HG03469 (cell line): ENCODE measurements at regions not wholly inside any gene's neighbourhood (a gene's known extent, or its start where the extent isn't known, plus 50 kb on each side); places are given as distances from the start of the nearest gene placed in this dataset.
A peak's percentile ranks its signal among the peaks of the same experiment; 100 is the strongest.

Experiments used
- ATAC-seq: cut with Tn5 transposase; IDR thresholded peaks from one replicate; pipeline ENCODE4 v1.9.1; 2021; ENCODE audit warnings: mild to moderate bottlenecking, moderate library complexity, moderate number of reproducible peaks; ENCODE audit not compliant: unreplicated experiment

DNA sequence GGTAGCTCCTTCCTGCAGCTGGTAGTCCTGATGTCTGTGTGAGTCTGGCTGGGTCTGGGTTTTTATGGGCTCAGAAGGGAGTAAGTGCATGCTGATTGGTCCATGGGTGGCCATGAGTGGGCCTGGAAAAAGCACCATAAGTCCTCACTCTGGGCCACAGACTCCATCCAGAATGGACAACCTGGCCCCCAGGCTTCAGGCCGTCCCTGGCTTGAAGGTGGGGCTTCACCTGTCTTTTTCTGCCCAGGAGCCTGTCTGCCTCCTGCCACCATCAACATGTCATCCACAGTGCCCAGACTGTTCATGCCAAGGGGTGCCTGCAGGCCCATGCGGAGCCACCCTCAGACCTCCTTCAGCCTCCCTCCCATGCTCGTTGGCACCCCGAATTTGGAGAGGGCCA is 620.0 kb downstream of the RAPGEF2 start:
- ATAC-seq, result no peak

DNA sequence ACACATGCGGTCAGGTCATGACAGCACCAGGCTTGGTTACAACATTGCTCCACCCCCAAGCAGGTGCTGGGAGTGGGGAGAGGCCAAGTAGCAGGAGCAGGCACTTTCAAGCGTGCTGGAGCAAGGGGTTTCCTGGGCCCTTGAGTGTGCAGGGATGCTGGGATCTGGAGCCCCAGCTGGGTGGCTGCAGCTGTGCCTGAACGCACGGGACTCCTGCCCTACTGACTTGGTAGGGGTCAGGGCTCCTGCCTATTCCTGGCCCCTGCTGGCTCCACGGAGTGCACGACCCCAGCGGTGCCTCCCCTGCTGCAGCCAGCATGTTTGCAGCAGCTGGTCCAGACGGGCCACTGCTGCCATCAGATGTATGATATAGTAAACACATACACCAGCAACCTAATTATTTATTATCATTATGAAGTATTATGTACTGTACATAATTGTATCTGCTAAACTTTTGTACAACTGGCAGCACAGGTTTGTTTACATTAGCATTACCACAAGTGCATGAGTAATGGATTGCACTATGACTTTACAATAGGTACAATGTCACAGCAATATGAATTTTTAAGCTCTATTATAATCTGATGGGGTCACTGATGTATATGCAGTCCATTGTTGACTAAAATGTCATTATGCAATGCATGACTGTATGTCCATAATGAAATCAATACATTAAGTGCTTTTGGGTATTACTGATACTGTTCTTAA is 620.6 kb downstream of the RAPGEF2 start:
- ATAC-seq, result no peak

DNA sequence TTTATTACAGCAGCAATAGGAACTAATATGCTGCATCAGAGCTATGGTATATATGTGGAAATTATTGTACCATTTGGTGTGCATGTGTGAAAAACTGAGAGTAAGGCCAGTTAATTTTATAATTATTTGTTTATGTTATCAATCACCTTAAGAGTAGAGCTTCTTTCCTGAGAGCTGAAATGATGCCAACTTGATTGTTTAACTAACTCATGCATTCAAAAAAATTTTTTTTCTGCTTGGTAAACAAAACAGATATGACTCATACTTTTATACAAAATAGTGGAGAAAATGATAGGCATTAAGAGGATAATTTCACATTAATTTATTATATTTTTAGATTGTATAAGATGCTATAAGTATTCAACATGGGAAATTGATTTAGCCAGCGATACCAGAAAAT is 622.7 kb downstream of the RAPGEF2 start:
- no peak for ATAC-seq

DNA sequence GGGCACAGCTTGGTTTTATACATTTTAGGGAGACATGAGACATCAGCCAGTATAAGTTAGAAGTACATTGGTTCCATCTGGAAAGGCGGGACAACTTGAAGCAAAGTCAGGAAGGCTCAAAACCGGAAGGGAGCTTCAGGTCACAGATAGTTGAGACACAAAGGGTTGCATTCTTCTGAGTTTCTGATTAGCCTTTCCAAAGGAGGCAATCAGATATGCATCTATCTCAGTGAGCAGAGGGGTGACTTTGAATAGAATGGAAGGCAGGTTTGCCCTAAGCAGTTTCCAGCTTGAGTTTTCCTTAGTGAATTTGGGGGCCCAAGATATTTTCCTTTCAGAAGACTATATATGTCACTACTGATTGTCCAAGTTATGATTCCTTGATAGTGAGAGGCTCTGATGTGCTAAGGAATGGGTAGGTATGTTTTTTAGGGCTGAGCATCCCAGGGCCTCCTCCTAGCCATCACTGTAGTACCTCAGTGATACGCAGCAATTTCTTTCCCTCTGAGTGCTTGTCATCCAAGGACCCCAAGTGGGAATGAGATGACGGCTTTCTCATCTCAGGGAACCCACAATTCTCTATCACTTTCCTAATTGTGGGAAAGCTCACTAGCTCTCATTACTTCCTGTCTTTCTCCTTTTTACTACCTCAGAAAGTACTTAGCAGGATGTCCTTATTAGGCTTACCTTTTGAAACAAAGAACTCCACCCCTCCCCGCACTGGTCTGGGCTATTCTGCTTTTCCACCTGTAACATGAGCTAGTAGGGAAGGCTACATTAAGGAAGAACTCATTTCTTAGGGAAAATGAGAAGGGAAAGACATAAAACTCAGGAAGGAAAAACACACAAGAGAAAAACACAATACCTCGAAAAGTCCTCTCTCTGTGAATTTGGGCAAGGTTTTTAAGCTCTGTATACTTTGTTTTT is 632.7 kb downstream of the RAPGEF2 start:
- no peak for ATAC-seq

DNA sequence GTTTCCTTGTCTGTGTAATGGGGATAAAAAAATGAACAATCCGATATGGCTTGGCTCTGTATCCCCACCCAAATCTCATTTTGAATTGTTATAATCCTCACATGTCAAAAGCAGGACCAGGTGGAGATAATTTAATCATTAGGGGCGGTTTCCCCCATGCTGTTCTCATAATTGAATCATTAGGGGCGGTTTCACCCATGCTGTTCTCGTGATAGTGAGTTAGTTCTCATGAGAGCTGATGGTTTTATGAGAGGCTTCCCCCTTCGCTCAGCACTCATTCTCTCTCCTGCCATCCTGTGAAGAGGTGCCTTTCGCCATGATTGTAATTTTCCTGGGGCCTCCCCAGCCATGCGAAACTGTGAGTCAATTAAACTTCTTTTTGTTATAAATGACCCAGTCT is 633.5 kb downstream of the RAPGEF2 start:
- no peak for ATAC-seq

DNA sequence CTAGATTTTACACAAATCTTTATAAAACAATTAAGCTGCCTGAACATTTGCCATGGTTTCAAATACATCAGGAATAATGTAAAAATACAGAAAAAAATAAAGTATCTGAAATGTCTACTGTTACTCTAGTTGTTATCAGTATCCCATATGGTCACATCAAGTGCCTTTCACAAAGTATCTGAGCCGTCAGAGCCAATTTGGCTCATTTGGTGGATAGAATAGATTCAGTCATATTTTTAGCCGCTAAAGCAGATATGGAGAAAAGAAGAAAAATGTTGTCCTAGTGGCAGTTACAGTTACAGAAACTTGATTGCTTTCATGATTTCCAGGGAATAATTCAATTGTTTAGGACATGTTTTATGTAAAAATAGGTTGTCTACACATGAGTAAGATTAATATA is 641.1 kb downstream of the RAPGEF2 start:
- ATAC-seq, result no peak

DNA sequence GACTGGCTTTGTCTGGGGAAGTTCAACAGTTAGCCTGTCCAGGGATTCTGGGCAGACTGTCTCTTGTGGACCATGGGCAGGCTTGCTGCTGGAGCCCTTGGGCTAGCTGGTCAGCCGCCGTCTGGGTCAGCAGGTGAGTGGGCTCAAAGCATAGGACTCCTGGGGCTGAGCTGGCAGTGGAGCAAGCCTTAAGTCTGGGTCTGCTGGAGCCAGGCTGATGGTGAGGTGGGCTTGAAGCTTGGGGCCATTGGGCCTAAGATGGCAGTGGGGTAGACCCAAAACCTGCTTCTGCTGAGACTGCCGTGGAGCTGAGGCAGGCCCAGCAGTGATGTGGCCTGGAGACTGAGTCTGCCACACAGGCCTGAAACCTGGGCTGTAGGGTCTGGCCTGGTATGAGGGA is 645.1 kb downstream of the RAPGEF2 start:
- ATAC-seq, result no peak

DNA sequence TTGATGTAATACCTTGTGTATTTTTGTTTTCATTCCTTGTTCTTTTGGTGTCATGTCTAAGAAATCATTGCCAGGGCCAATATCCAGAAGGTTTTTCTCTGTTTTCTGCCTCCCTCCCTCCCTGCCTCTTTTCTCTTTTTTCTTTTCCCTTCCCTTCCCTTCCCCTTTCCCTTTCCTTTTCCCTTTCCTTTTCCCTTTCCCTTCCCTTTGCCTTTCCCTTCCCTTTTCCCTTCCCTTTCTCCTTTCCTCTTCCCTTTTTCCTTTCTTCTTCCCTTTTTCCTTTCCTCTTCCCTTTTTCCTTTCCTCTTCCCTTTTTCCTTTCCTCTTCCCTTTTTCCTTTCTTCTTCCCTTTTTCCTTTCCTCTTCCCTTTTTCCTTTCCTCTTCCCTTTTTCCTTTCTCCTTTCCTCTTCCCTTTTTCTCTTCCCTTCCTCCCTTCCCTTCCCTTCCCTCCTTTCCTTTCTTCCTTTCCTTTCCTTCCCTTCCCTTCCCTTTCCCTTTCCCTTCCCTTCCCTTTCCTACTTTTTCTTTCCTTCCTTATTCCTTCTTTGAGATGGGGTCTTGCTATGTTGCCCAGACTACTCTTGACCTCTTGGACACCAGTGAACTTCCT is 646.1 kb downstream of the RAPGEF2 start:
- ATAC-seq, result no peak

DNA sequence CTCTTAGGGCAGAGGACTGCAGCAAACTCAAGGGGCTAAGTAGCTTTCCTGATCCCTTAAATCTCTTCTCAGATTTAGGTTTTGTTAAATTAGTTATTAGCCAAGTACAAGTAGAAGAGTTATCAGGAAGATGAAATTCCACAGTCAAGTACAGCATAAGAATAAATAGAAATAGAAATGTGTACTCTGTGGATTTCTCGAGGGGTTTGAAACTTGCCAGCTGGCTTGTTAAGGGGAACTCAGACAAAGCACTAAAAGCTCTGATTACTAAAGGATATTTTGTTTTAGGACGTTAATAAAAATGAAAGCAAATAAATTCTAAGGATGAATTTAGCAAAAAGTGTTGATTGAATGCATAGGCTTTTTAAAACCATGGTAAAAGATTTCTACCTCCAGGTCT is 654.6 kb downstream of the RAPGEF2 start:
- ATAC-seq, result no peak

DNA sequence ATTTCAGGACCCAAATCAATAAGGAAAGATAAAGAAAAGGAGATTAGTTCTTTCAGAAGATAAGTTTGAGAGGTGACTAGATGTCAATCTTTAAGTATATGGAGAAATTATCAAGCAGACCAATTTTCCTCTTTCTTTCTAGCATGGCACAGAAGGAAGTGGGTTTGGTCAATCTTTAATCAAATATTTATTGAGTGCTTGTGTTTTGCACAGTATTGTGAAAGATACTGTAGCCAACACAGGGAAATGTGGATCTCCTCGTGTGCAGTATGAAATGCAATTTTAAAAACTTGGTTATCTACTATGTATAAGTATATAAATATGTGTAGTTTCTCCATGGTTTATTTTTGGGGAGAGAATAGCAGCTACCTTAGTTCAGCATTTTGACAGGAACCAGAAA is 655.2 kb downstream of the RAPGEF2 start:
- no peak for ATAC-seq

DNA sequence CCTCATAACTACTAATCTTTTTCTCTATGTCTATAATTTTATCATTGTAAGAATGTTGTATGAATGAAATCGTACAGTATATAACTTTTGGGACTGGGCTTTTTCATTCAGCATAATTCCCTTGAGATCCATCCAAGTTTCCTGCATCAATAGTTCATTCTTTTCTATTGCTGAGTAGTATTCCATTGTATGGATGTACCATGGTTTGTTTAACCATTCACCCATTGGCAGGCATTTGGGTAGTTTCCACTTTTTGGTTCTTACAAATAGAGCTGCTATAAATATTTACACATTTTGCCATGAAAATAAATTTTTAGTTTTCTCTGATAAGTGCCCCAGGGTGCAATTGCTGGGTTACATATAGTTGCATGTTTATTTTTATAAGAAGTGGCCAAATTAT is 659.8 kb downstream of the RAPGEF2 start:
- ATAC-seq, result no peak

DNA sequence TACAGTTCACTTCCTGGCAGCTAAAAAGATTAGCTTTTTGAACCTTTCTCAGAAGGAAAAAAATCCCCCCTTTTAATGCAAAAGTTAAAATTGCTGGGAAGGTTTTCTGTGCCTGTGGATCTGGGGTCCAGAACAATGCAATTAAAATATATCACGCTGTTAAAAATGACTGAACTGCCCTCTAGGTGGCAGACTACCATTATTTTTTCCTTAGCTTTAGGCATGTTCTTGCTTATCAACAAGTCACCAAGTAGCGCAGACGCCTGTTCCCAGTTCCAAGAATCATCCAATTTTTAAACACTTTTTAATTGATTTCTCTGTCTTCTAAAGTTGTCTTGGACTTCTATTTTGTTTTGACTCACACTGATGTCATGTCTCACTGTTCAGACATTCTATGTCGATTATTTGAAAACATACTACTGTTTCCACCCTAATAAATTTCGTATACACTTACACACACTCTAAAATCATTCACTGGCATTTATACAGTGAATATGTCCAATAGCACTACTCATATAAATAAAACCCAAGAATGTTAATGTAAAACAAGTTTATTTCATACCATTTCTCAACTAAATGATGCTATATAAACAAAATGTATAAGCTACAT is 661.6 kb downstream of the RAPGEF2 start:
- peak; percentile 68 for ATAC-seq

DNA sequence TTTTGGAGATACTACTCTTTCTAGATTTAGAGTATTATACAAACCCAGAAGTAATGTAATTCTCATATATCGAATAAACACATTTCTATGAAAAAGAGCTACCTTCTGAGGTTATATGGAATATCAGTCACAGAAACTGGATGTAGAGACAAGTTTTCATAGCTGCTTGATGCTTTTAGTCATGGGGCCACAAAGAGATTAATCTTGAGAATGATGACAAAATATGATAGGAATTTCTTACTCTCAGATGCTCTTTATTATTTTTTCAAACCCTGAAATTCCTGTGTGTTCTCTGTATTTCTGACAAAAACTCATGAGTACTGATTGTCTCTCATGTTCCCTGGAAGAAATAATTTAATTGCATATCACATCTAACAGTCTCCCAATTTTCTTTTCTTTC is 662.5 kb downstream of the RAPGEF2 start:
- ATAC-seq, result no peak

DNA sequence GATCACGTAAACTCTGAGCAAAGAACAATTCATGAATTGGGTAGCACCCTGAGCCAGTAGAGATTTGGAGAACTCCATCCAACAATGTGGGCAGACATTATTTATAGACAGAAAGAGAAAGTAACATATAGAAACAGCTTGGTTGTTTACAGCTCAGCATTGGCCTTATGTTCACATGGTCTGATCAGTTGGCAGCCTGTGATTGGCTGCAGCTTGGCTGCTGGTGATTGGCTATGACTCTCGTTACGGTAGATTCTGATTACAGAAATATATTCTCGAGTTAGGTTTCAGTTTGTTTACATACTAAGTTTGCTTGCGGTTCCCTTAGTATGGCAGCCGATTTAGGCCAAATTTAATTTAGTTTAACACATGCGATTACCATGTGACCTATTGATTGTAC is 663.4 kb downstream of the RAPGEF2 start:
- no peak for ATAC-seq

DNA sequence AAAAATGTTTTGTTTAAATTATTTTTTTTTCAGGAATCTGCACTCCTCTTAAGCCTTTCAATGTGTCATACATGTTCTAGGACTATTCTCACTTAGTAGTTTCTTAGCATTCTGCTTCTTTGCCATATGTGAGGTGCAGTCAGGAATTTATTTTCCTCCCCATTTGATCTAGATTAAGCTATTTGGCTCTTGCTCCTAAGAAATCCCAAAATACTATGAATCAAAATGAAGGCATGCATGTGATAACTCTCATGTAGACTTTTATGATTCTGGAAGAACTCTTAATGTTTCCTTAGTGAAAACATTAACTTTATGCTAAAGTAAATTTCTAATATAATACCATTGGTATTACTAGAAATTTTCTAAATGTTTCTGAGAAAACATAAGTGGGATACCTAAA is 664.5 kb downstream of the RAPGEF2 start:
- ATAC-seq, result no peak

DNA sequence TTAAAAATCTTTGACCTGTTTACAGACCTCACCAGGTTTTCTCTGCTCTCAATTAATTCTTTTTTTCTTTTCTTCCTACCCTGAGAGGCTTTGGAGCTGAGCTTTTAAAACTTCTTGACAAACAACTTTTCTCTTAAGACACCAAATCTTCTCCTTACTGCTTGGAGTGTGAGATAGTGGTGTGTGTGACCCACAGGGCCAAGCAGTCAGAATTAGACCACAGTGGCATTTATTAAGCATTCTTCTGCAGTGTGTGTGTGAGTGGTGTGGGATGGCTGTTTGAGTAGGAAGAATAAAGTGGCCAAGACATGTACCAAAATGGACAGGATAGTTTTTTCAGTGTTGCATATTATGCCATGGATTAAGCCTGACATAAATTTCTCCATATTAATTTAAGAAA is 665.1 kb downstream of the RAPGEF2 start:
- ATAC-seq, result no peak

DNA sequence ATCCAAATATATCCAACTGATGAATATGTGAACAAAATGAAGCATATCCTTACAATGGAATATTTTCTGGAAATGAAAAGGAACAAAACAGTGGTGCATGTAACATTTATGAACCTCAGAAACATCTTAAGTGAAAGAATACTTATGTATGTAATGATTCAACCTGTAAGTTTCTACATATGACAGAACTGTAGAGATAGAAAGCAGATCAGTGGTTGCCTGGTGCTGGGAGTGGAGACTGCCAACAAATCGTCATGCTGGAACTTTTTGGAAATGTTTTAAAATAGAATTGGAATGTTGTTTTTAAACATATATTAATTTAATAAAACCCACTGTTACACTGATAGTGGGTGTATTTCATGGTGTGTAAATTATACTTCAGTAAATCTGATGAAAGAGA is 667.5 kb downstream of the RAPGEF2 start:
- no peak for ATAC-seq

DNA sequence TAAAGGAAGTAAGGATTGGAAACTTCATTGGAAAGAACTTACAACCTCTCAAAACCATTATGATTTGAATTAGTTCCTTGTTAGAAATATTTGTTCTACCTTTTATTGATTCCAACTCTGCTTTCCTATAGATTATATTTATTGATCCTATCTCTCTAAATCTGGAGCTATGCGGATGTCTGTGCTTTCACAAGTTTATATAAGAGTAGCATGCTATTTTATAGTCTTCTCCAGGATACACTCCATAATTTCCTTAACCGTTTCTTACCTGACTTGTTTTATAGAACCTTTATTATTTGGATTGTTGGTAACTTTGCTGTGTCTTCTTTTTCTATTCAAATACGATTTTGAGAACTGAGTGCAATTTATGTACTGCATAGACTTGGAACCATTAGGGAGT is 668.1 kb downstream of the RAPGEF2 start:
- ATAC-seq, result no peak

DNA sequence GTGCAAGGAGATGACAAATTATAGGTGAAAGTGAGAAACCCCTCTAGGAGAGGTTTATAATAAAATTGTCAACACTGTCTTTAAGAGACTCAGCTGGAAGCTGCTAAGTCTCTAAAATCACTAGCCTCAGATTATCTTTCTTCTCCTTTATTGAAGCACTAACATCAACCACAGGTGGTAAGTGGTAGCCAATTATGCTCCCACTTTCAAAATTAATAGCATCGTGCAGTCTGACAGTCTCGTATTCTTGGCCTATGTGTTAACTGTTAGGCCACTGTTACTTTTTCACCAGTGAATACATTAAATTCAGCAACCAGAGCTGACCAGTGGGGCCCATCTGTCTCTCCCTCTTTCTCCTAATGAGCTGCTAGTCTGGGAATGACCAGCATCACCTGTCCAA is 674.1 kb downstream of the RAPGEF2 start:
- no peak for ATAC-seq

DNA sequence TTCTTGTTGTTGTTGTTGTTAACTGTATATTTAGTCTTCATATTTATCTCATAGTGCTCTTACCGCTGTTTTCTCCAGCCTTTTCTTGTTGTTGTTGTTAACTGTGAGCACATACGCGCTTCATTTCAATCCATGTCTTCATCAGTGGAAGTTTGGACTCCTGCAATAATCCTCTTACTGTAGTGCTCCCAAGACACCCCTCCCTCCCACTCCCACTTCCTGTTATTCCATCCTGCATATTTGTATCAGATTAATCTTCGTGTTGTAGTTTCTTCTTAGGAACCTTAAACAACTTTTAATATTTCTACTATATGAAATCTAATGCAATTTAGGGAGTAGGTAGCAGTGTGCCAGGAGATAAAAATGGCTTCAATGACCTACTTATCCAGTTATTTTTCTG is 674.8 kb downstream of the RAPGEF2 start:
- ATAC-seq, result no peak

DNA sequence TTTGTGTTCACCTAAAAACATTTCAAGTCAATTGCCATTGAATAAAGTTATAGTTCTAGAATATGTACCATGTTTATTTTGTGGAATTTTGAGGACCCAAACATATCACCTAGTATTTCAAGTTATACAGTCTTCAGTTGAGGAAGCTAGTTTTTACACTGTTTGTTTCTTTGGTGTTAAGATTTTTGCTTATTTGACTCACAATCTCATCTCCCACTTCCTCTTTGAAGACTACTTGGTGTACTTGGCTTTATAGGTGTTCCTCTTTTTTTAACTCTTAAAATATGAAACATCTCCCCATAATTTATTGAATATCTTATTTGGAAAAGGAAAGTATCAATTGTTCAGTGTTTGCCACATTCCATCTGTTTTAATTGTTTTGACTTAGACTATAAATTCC is 675.4 kb downstream of the RAPGEF2 start:
- ATAC-seq, result no peak

DNA sequence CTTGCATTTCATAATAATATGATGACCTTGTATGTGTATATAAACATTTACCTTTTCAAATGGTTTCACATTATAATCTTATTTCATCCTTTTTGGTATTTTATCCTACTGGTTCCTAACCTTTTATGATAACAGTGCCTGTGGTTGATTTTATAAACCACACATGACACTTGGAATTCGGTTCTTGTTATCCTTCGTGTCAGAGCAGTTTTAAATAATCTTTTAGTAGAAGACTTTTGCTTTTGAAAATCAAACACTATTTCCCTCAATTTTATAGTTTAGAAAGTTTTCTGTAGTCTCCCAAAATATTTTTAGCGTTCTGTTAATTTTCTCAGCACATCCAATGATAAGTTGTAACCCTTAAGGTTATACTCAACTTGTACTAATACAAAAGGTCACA is 676.8 kb downstream of the RAPGEF2 start:
- no peak for ATAC-seq
